H1 (cell line): ENCODE measurements at regions not wholly inside any gene's neighbourhood (a gene's known extent, or its start where the extent isn't known, plus 50 kb on each side); places are given as distances from the start of the nearest gene placed in this dataset.

ENCODE experiments used
- EP300 ChIP-seq, 2 experiments: IDR thresholded peaks; 1 replicate in 1 of 2; 2 replicates in 1 of 2; pipeline ENCODE4 v1.6.1; 2011 to 2012; ENCODE audit warnings: low read depth in 2 of 2, low read length in 2 of 2, mild to moderate bottlenecking in 2 of 2, borderline replicate concordance in 1 of 2, inconsistent platforms in 1 of 2, moderate library complexity in 1 of 2
- GABPA ChIP-seq: IDR thresholded peaks from 2 replicates; pipeline ENCODE4 v1.6.1; 2011; ENCODE audit warnings: mild to moderate bottlenecking, low read length, moderate library complexity, borderline replicate concordance; ENCODE audit not compliant: insufficient read depth
- HDAC6 ChIP-seq: IDR thresholded peaks from one replicate; pipeline ENCODE4 v1.7.1; 2012; ENCODE audit warnings: low read depth, mild to moderate bottlenecking, inconsistent platforms, low read length, moderate library complexity
- JUND ChIP-seq: IDR thresholded peaks from 2 replicates; pipeline ENCODE4 v1.6.1; 2011; ENCODE audit warnings: mild to moderate bottlenecking, improper control_type of control experiment, low read length
- POLR2AphosphoS5 ChIP-seq: IDR thresholded peaks from 2 replicates; pipeline ENCODE4 v1.6.1; 2011; ENCODE audit warnings: low read depth, low read length

DNA sequence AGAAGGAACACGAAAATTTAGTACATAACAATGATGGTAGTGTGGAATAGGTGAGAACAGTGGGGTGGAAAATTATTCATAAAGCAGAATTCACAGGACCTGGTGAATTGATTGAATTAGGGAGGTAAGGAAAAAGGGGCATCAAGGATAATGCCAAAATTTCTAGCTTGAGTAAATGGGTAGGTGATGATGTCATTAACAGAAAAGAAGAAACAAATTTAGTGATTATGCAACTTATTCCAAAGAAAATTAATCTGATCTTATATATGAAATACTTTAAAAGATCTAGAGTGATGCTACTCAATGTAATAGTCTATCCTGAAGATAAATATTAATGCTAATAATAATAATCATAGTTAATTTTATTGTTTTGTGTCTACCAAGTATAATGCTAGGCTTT, 544.6 kb upstream of the LMCD1 start:
- no peak for TF ChIP-seq HDAC6
- TF ChIP-seq POLR2AphosphoS5: no peak
- TF ChIP-seq JUND: no peak
- TF ChIP-seq EP300 (IDR thresholded peaks at IDR 0.05; ENCODE audit: borderline replicate concordance in 1 of 2, low read depth in 2 of 2, low read length in 2 of 2): no peak
- TF ChIP-seq GABPA: no peak
